Left ventricle myocardium inferior (tissue), 1 donor: ENCODE measurements at regions not wholly inside any gene's neighbourhood (a gene's known extent, or its start where the extent isn't known, plus 50 kb on each side); places are given as distances from the start of the nearest gene placed in this dataset.

Experiments used
- DNase-seq: peaks from one replicate; pipeline ENCODE4 v3.0.0-alpha.2; 2020
- H3K27ac ChIP-seq: fragments of 200-600 bp; replicated peaks from 2 replicates; pipeline ENCODE4 v1.8.0; 2021
- H3K27me3 ChIP-seq: fragments of 200-600 bp; 2 replicates; pipeline ENCODE4 v1.8.0; 2021; ENCODE audit warnings: low read depth
- H3K36me3 ChIP-seq: fragments of 200-600 bp; 2 replicates; pipeline ENCODE4 v1.8.0; 2021
- H3K4me1 ChIP-seq: fragments of 200-600 bp; 2 replicates; pipeline ENCODE4 v1.8.0; 2021
- H3K4me3 ChIP-seq: fragments of 200-600 bp; 2 replicates; pipeline ENCODE4 v1.8.0; 2021; ENCODE audit warnings: mild to moderate bottlenecking, moderate library complexity
- H3K9me3 ChIP-seq: fragments of 200-600 bp; replicated peaks from 2 replicates; pipeline ENCODE4 v1.8.0; 2021
- CTCF ChIP-seq: fragments of 200-600 bp; IDR thresholded peaks from 2 replicates; pipeline ENCODE4 v1.8.0; 2021; ENCODE audit warnings: antibody characterized with exemption, mild to moderate bottlenecking, borderline replicate concordance
- intact Hi-C: fragments of 100-400 bp; cut with micrococcal nuclease; formaldehyde crosslinking; loops from one replicate; pipeline ENCODE4 v1.11.0; 2022
- donor health status: DM: no; HTN: yes; CAD: no; lungs with severe emphysema.

GRCh38 chr1:25004355-25004754 is 74.3 kb upstream of the RUNX3 start:
- peaks cover 7% of the 10 kb centered on the region for H3K4me1 ChIP-seq
- no peak overlapping the region for H3K4me3 ChIP-seq
- no peaks in the 10 kb centered on the region for H3K9me3 ChIP-seq
- H3K36me3 ChIP-seq, result no peaks in the 10 kb centered on the region
- TF ChIP-seq CTCF, result no peak
- intact Hi-C loops, result no loop called here
- DNase-seq, result no peak
- H3K27ac ChIP-seq, result no peak overlapping the region
- peaks cover 51% of the 10 kb centered on the region for H3K27me3 ChIP-seq

DNA sequence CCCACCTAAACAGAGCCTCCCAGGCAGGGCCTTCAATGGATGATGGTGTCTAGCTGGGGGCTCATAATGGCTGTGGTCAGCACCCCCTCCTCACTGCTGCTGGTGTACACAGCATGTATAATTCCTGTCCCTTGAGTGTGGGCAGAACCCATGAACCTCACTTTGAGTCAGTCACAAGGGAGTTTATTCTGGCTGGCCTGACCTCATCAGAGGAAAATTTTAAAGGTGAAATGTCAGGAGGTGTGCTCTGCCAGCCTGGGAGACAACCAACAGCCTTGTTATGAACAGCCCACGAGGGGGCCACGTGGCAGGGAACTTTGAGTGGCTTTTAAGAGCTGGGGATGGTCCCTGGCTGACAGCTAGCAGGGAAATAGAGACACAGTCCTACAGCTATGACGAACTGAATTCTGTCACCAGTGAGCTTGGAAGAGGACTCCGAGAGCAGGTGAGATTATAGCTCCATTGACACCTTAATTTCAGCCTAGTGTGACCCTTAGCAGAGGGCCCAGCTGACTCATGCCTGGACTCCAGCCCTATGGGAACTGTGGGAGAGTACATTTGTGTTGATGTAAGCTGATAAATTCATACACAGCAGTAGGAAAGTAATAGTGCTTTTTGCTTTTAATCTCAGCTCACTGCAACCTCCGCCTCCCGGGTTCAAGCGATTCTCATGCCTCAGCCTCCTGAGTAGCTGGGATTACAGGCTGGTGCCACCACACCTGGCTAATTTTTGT is 73.5 kb upstream of the RUNX3 start:
- DNase-seq, result no peak
- H3K9me3 ChIP-seq, result no peaks in the 10 kb centered on the region
- intact Hi-C loops, result no loop called here

GRCh38 chr1:25003000-25003399 is 72.9 kb upstream of the RUNX3 start:
- H3K27ac ChIP-seq, result no peak overlapping the region
- no peaks in the 10 kb centered on the region for H3K36me3 ChIP-seq
- no peak for TF ChIP-seq CTCF
- H3K9me3 ChIP-seq, result no peaks in the 10 kb centered on the region
- H3K4me1 ChIP-seq, result peaks cover 7% of the 10 kb centered on the region
- intact Hi-C loops, result no loop called here
- H3K27me3 ChIP-seq, result peaks cover 37% of the 10 kb centered on the region
- no peak for DNase-seq
- H3K4me3 ChIP-seq, result no peak overlapping the region

More for the DNA sequence above, 73.5 kb upstream of the RUNX3 start:
- Histone ChIP-seq H3K4me1 (peaks cover 7% of the 10 kb centered on the region), H3K27ac (no peak overlapping the region), H3K27me3 (peaks cover 43% of the 10 kb centered on the region), H3K4me3 (no peak overlapping the region), H3K36me3 (no peaks in the 10 kb centered on the region)
- TF ChIP-seq CTCF, result no peak

DNA sequence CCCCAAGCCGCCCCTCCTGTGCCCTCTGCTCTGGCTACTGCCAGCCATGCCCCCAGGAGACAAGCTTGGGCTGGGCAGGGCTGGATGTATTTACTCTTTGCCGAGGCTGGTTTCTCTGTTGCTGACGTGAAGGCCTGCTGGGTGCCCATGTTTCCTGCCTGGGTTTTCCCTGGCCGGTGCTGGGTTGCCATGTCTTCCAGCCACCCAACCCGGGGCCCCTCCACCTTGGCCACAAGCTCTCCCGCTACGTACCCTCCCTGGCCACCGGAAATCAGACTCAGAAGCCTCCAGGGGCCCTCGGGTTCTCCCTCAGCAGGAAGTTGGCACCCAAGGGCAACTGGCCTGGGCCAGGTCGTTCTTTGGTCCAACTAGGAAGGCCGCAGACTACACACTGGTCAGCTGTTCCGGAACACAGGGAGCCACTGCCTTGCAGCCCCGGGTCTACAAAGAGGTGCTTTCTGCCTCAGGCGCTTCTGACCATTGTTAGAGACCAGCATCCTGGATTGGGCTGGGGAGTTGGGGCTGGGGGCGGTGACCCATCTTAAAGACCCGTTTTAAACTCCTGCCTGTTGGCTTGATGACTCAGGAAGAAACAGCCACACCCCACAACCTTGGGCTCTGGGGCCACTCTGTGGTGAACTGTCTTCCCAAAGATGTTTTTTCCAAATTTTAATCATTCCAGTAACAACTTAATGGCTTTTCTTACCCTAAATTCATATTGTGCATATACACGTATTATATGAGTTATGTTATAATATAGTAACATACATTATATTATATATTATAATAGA is 71.2 kb upstream of the RUNX3 start:
- TF ChIP-seq CTCF, result no peak
- no peaks in the 10 kb centered on the region for H3K9me3 ChIP-seq
- peaks cover 20% of the 10 kb centered on the region for H3K27me3 ChIP-seq
- H3K4me1 ChIP-seq, result no peaks in the 10 kb centered on the region
- no peak overlapping the region for H3K4me3 ChIP-seq
- no peaks in the 10 kb centered on the region for H3K36me3 ChIP-seq
- H3K27ac ChIP-seq, result no peak overlapping the region
- DNase-seq, result no peak
- intact Hi-C loops, result no loop called here

GRCh38 chr1:24999906-25000305 is 69.8 kb upstream of the RUNX3 start:
- Histone ChIP-seq H3K4me1 (no peaks in the 10 kb centered on the region), H3K27ac (no peak overlapping the region), H3K4me3 (no peak overlapping the region), H3K36me3 (no peaks in the 10 kb centered on the region), H3K9me3 (no peaks in the 10 kb centered on the region), H3K27me3 (peaks cover 6% of the 10 kb centered on the region)
- intact Hi-C loops, result no loop called here
- no peak for TF ChIP-seq CTCF
- DNase-seq, result no peak
